ENCODE measurements at regions not wholly inside any gene's neighbourhood (a gene's known extent, or its start where the extent isn't known, plus 50 kb on each side); places are given as distances from the start of the nearest gene placed in this dataset.

GRCh38 chr7:38057829-38058228 lies 120.2 kb upstream of the STARD3NL start:
- no peak for TF ChIP-seq POLR2A (IDR thresholded peaks at IDR 0.05; ENCODE audit: low read depth, low read length)
- TF ChIP-seq HDAC2 (IDR thresholded peaks at IDR 0.05) = no peak
- no peak for TF ChIP-seq CREM (IDR thresholded peaks at IDR 0.05; ENCODE audit: low read depth)
- no peak for TF ChIP-seq CTCF (IDR thresholded peaks at IDR 0.05 in 2 of 3, conservative IDR thresholded peaks at IDR 0.05 in 1 of 3; ENCODE audit: control insufficient read depth in 2 of 3, extremely low read depth in 1 of 3, insufficient read depth in 1 of 3, low read depth in 3 of 3, low read length in 3 of 3)
- no peak for TF ChIP-seq POLR2AphosphoS5 (IDR thresholded peaks at IDR 0.05; ENCODE audit: low read length)
- no peak for TF ChIP-seq CEBPB (IDR thresholded peaks at IDR 0.05; ENCODE audit: borderline replicate concordance in 1 of 2, low read depth in 2 of 2, low read length in 2 of 2)
- TF ChIP-seq RAD21 (IDR thresholded peaks at IDR 0.05; ENCODE audit: insufficient read depth, low read depth, low read length) = no peak

Data from GM12878 (cell line).